ENCODE measurements at regions not wholly inside any gene's neighbourhood (a gene's known extent, or its start where the extent isn't known, plus 50 kb on each side); places are given as distances from the start of the nearest gene placed in this dataset.

DNA sequence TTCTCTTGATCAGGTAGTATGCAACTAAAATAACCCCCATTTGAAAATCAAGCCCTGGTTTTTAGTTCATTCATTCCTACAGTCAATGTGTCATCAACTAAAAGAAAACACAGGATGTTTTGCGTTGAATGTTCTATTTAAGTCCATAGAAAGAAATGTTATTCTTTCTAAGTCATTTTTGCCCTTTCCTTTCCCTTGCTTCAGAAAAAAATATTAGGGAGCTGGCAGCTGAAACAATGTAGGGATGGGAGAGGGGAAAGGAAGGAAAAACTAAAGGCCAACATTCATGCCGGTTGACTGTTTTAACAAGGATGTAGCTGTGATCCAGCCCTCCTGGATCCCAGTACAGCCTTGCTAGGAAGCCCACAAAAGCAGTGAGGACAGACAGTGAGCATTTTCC lies 155.1 kb downstream of the BTG1 start:
- Histone ChIP-seq H3K9me3 (ENCODE audit: control insufficient read depth, low read depth, low read length) (no peaks in the 10 kb centered on the region), H3K4me1 (ENCODE audit: control insufficient read depth, low read depth, low read length) (no peaks in the 10 kb centered on the region), H3K36me3 (ENCODE audit: control insufficient read depth, low read depth, low read length) (no peaks in the 10 kb centered on the region), H3K27ac (ENCODE audit: low read length) (no peak overlapping the region), H3K4me3 (ENCODE audit: low read length) (no peak overlapping the region), H3K9ac (ENCODE audit: low read length) (no peak overlapping the region), H3K27me3 (ENCODE audit: control insufficient read depth, insufficient read depth, low read length) (no peaks in the 10 kb centered on the region)

DNA sequence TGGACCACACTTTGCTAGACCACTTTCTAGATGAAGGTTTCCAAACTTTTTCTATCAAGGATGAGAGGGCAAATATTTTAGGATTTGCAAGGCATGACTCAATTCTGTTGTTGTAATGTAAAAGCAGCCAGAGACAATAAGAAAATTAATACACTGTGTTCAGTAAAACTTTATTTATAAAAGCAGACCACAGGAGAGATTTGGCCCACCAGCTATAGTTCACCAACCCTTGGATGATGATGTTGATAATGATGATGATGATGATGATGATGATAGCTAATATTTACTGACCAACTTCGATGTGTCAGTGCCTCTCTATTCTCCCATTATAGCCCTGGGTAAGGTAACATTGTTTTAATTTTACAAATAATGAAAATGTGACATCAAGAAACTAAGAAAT lies 156.5 kb downstream of the BTG1 start:
- H3K36me3 ChIP-seq (ENCODE audit: control insufficient read depth, low read depth, low read length) = no peaks in the 10 kb centered on the region
- H3K27ac ChIP-seq (ENCODE audit: low read length) = no peak overlapping the region
- H3K27me3 ChIP-seq (ENCODE audit: control insufficient read depth, insufficient read depth, low read length) = no peaks in the 10 kb centered on the region
- H3K4me1 ChIP-seq (ENCODE audit: control insufficient read depth, low read depth, low read length) = peaks cover 5% of the 10 kb centered on the region
- H3K9ac ChIP-seq (ENCODE audit: low read length) = no peak overlapping the region
- H3K9me3 ChIP-seq (ENCODE audit: control insufficient read depth, low read depth, low read length) = no peaks in the 10 kb centered on the region
- no peak overlapping the region for H3K4me3 ChIP-seq (ENCODE audit: low read length)

DNA sequence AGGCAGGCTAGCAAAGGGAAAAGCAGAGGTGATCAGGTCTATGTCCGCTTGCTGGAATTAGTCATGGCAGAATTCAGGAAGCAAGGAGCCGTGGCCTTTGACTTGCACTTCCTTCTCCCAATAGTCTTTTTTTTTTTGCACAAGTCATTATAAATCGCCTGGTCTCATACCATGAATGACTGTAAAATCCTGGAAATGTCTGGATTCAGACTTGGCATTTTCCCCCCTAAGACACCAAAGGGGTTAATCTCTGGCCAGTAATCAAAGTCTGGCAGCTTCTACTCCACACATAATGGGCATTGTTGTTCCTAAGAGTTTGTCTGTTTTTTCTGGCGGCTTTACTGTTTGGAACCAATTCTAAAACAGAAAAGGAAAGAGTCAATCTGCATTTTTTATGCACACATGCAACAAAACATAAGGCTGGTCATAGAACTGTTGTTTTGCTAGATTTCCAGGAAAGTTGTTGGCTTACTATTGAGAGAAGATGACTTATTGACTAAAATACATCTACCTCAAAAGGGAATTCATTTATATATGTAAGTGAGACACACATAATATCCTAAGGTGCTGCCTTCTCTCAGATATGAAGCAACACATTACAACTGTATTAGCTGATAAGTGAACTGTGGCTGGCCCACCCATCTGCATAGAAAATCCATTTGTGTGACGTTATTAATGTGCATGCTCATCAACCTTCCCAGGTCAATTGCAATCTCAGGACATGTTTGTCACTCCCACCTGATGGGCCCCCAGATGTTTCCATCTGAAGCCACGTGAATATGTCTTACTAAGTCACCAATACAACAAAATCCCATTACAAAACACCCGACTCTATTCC lies 157.3 kb downstream of the BTG1 start:
- Histone ChIP-seq H3K4me3 (ENCODE audit: low read length) (no peak overlapping the region), H3K4me1 (ENCODE audit: control insufficient read depth, low read depth, low read length) (peaks cover 7% of the 10 kb centered on the region), H3K9ac (ENCODE audit: low read length) (no peak overlapping the region), H3K9me3 (ENCODE audit: control insufficient read depth, low read depth, low read length) (no peaks in the 10 kb centered on the region), H3K36me3 (ENCODE audit: control insufficient read depth, low read depth, low read length) (no peaks in the 10 kb centered on the region), H3K27me3 (ENCODE audit: control insufficient read depth, insufficient read depth, low read length) (no peaks in the 10 kb centered on the region), H3K27ac (ENCODE audit: low read length) (no peak overlapping the region)

DNA sequence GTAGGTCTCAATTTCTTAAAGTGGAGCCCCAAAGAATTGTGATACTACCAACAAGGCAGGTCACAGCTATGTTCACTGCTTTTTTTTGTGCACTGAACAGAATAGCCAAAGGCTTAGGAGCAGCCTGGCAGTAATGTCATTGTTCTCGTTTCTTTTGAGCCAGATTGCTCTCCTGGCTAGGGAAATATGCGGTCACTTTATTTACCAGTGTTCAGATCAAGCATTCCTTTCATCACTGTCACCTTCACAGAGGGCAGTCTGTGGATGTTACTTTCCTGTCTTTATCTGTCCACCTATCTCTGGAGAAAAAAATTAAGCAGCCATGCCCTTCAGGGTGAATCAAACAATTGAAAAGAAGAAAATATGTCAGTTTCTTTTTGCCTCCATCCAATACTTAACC lies 159.6 kb downstream of the BTG1 start:
- Histone ChIP-seq H3K9ac (ENCODE audit: low read length) (no peak overlapping the region), H3K27me3 (ENCODE audit: control insufficient read depth, insufficient read depth, low read length) (no peaks in the 10 kb centered on the region), H3K36me3 (ENCODE audit: control insufficient read depth, low read depth, low read length) (no peaks in the 10 kb centered on the region), H3K9me3 (ENCODE audit: control insufficient read depth, low read depth, low read length) (no peaks in the 10 kb centered on the region), H3K27ac (ENCODE audit: low read length) (no peak overlapping the region), H3K4me1 (ENCODE audit: control insufficient read depth, low read depth, low read length) (peaks cover 7% of the 10 kb centered on the region), H3K4me3 (ENCODE audit: low read length) (no peak overlapping the region)

- Histone ChIP-seq H3K4me1 (ENCODE audit: control insufficient read depth, low read depth, low read length) (peaks cover 7% of the 10 kb centered on the region), H3K27ac (ENCODE audit: low read length) (no peak overlapping the region), H3K4me3 (ENCODE audit: low read length) (no peak overlapping the region), H3K27me3 (ENCODE audit: control insufficient read depth, insufficient read depth, low read length) (no peaks in the 10 kb centered on the region), H3K9ac (ENCODE audit: low read length) (no peak overlapping the region), H3K9me3 (ENCODE audit: control insufficient read depth, low read depth, low read length) (no peaks in the 10 kb centered on the region), H3K36me3 (ENCODE audit: control insufficient read depth, low read depth, low read length) (no peaks in the 10 kb centered on the region)
Observed at GRCh38 chr12:91985002-91985787, 160.5 kb downstream of the BTG1 start.

GRCh38 chr12:91984556-91984955 lies 161.1 kb downstream of the BTG1 start:
- no peaks in the 10 kb centered on the region for H3K9me3 ChIP-seq (ENCODE audit: control insufficient read depth, low read depth, low read length)
- no peak overlapping the region for H3K27ac ChIP-seq (ENCODE audit: low read length)
- H3K27me3 ChIP-seq (ENCODE audit: control insufficient read depth, insufficient read depth, low read length) = no peaks in the 10 kb centered on the region
- no peak overlapping the region for H3K9ac ChIP-seq (ENCODE audit: low read length)
- peaks cover 7% of the 10 kb centered on the region for H3K4me1 ChIP-seq (ENCODE audit: control insufficient read depth, low read depth, low read length)
- H3K36me3 ChIP-seq (ENCODE audit: control insufficient read depth, low read depth, low read length) = no peaks in the 10 kb centered on the region
- no peak overlapping the region for H3K4me3 ChIP-seq (ENCODE audit: low read length)

DNA sequence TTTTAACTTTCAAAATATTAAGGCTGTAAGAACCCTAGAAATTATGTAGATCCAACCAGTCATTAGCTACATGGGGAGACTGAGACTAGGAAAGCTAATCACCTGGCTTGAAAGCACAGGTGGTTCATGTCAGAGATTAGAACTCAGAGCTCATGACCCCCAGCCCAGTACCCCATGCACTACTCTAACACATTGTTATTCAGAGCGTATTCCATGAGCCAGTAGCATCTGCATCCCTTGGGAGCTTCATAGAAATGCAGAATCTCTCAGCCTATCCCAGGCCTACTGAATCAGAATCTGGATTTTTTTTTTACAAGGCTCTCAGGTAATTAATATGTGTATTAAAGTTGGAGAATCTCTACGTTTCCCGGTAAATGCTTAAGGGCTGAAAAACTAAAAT lies 161.7 kb downstream of the BTG1 start:
- no peaks in the 10 kb centered on the region for H3K9me3 ChIP-seq (ENCODE audit: control insufficient read depth, low read depth, low read length)
- peaks cover 7% of the 10 kb centered on the region for H3K4me1 ChIP-seq (ENCODE audit: control insufficient read depth, low read depth, low read length)
- no peaks in the 10 kb centered on the region for H3K36me3 ChIP-seq (ENCODE audit: control insufficient read depth, low read depth, low read length)
- H3K27me3 ChIP-seq (ENCODE audit: control insufficient read depth, insufficient read depth, low read length) = no peaks in the 10 kb centered on the region
- H3K27ac ChIP-seq (ENCODE audit: low read length) = no peak overlapping the region
- H3K4me3 ChIP-seq (ENCODE audit: low read length) = no peak overlapping the region
- no peak overlapping the region for H3K9ac ChIP-seq (ENCODE audit: low read length)

DNA sequence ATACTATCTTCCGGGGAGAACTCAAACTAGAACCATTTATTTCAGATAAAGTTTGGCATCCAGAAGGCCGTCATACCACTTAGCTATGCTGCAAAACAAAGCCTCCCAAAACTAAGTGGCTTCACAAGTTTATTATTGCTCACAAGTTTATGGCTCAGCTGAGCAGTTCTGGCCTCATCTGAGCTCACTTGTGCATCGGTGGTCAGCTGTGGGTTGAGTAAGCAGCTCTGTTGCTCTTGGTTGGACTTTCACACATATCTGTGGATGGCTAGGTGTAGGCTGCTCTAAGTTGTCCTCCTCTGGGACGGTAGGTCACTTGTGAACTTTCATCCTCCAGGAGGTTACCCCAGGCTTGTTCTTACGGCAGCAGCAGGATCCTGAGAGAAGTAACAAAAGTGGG lies 162.7 kb downstream of the BTG1 start:
- H3K9me3 ChIP-seq (ENCODE audit: control insufficient read depth, low read depth, low read length) = no peaks in the 10 kb centered on the region
- no peak overlapping the region for H3K27ac ChIP-seq (ENCODE audit: low read length)
- no peak overlapping the region for H3K4me3 ChIP-seq (ENCODE audit: low read length)
- no peaks in the 10 kb centered on the region for H3K36me3 ChIP-seq (ENCODE audit: control insufficient read depth, low read depth, low read length)
- no peak overlapping the region for H3K9ac ChIP-seq (ENCODE audit: low read length)
- no peaks in the 10 kb centered on the region for H3K27me3 ChIP-seq (ENCODE audit: control insufficient read depth, insufficient read depth, low read length)
- H3K4me1 ChIP-seq (ENCODE audit: control insufficient read depth, low read depth, low read length) = peaks cover 7% of the 10 kb centered on the region

DNA sequence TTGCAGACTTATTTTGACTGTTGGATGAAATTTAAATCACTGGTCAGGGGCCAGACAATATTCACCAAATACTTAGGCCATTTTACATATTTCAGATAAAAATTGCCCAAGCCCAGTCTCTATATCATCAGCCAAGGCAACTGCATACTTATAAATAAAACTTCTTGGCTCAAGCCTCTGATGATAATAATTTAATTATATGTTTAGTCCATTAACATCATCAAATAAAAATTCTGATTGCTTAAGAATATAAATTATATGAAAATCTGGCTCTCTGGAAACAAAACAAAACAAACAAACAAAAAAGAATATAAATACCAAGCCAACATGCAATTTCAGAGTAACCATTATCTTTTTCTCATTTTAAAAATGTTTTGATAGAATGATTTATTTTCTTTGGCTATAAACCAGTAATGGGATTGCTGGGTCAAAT lies 165.2 kb downstream of the BTG1 start:
- Histone ChIP-seq H3K9me3 (ENCODE audit: control insufficient read depth, low read depth, low read length) (no peaks in the 10 kb centered on the region), H3K27me3 (ENCODE audit: control insufficient read depth, insufficient read depth, low read length) (no peaks in the 10 kb centered on the region), H3K4me3 (ENCODE audit: low read length) (no peak overlapping the region), H3K27ac (ENCODE audit: low read length) (no peak overlapping the region), H3K9ac (ENCODE audit: low read length) (no peak overlapping the region), H3K36me3 (ENCODE audit: control insufficient read depth, low read depth, low read length) (no peaks in the 10 kb centered on the region), H3K4me1 (ENCODE audit: control insufficient read depth, low read depth, low read length) (peaks cover 7% of the 10 kb centered on the region)

DNA sequence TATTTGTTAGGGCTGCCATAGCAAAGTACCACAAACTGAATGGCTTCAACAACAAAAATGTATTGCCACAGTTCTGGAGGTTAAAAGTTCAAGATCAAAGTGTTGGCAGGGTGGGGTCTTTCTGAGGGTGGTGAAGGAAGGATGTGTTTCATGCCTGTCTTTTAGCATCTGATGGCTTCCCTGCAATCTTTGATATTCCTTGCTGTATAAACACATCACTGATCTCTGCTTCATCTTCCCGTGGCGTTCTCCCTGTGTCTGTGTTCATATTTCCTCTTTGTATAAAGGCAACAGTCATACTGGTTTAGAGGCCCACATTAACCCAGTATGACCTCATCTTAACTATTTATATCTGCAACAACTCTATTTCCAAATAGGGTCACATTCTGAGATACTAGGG lies 167.5 kb downstream of the BTG1 start:
- no peak overlapping the region for H3K9ac ChIP-seq (ENCODE audit: low read length)
- no peaks in the 10 kb centered on the region for H3K27me3 ChIP-seq (ENCODE audit: control insufficient read depth, insufficient read depth, low read length)
- H3K27ac ChIP-seq (ENCODE audit: low read length) = no peak overlapping the region
- no peak overlapping the region for H3K4me3 ChIP-seq (ENCODE audit: low read length)
- no peaks in the 10 kb centered on the region for H3K36me3 ChIP-seq (ENCODE audit: control insufficient read depth, low read depth, low read length)
- H3K4me1 ChIP-seq (ENCODE audit: control insufficient read depth, low read depth, low read length) = no peaks in the 10 kb centered on the region
- no peaks in the 10 kb centered on the region for H3K9me3 ChIP-seq (ENCODE audit: control insufficient read depth, low read depth, low read length)

- no peaks in the 10 kb centered on the region for H3K9me3 ChIP-seq (ENCODE audit: control insufficient read depth, low read depth, low read length)
- H3K36me3 ChIP-seq (ENCODE audit: control insufficient read depth, low read depth, low read length) = no peaks in the 10 kb centered on the region
- H3K4me3 ChIP-seq (ENCODE audit: low read length) = no peak overlapping the region
- H3K4me1 ChIP-seq (ENCODE audit: control insufficient read depth, low read depth, low read length) = no peaks in the 10 kb centered on the region
- H3K9ac ChIP-seq (ENCODE audit: low read length) = no peak overlapping the region
- H3K27me3 ChIP-seq (ENCODE audit: control insufficient read depth, insufficient read depth, low read length) = no peaks in the 10 kb centered on the region
- no peak overlapping the region for H3K27ac ChIP-seq (ENCODE audit: low read length)
Observed at GRCh38 chr12:91975891-91976290, 169.8 kb downstream of the BTG1 start.
